Ishikawa (cell line): ENCODE measurements at regions not wholly inside any gene's neighbourhood (a gene's known extent, or its start where the extent isn't known, plus 50 kb on each side); places are given as distances from the start of the nearest gene placed in this dataset.

ENCODE experiments used
- CREB1 ChIP-seq: IDR thresholded peaks from 2 replicates; pipeline ENCODE4 v1.6.1; 2012; ENCODE audit warnings: low read depth
- EGR1 ChIP-seq: IDR thresholded peaks from 2 replicates; pipeline ENCODE4 v1.6.1; 2012
- EP300 ChIP-seq: IDR thresholded peaks from 2 replicates; pipeline ENCODE4 v1.6.1; 2012; ENCODE audit warnings: borderline replicate concordance
- FOXM1 ChIP-seq: IDR thresholded peaks from 2 replicates; pipeline ENCODE4 v1.6.1; 2012; ENCODE audit warnings: low read depth, borderline replicate concordance
- NFIC ChIP-seq: IDR thresholded peaks from 2 replicates; pipeline ENCODE4 v1.6.1; 2012
- RAD21 ChIP-seq: IDR thresholded peaks from 2 replicates; pipeline ENCODE4 v1.6.1; 2012; ENCODE audit warnings: low read depth
- TAF1 ChIP-seq: IDR thresholded peaks from 2 replicates; pipeline ENCODE4 v1.6.1; 2012; ENCODE audit warnings: low read depth, mild to moderate bottlenecking
- TCF12 ChIP-seq: IDR thresholded peaks from 2 replicates; pipeline ENCODE4 v1.6.1; 2012; ENCODE audit warnings: low read depth
- TEAD4 ChIP-seq: IDR thresholded peaks from 2 replicates; pipeline ENCODE4 v1.6.1; 2012
- YY1 ChIP-seq: IDR thresholded peaks from 2 replicates; pipeline ENCODE4 v1.6.1; 2012; ENCODE audit warnings: low read depth
- ZBTB7A ChIP-seq: IDR thresholded peaks from 2 replicates; pipeline ENCODE4 v1.6.1; 2012; ENCODE audit warnings: low read depth
- TF ChIP-seq, protein P1 (sequence below): IDR thresholded peaks from 2 replicates; pipeline ENCODE4 v1.6.1; 2012; ENCODE audit warnings: low read depth, mild to moderate bottlenecking

DNA sequence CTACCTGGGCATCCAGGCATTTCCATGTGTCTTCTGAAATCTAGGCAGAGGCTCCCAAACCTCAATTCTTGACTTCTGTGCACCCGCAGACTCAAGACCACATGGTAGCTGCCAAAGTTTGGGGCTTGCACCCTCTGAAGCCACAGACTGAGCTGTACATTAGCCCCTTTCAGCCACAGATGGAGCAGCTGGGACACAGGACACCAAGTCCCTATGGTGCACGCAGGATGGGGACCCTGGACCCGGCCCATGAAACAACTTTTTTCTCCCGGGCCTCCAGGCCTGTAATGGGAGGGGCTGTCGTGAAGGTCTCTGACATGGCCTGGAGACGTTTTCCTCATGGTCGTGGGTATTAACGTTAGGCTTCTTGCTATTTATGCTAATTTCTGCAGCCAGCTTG lies 330.0 kb downstream of the RERGL start:
- no peak for TF ChIP-seq EP300
- TF ChIP-seq, protein P1, sequence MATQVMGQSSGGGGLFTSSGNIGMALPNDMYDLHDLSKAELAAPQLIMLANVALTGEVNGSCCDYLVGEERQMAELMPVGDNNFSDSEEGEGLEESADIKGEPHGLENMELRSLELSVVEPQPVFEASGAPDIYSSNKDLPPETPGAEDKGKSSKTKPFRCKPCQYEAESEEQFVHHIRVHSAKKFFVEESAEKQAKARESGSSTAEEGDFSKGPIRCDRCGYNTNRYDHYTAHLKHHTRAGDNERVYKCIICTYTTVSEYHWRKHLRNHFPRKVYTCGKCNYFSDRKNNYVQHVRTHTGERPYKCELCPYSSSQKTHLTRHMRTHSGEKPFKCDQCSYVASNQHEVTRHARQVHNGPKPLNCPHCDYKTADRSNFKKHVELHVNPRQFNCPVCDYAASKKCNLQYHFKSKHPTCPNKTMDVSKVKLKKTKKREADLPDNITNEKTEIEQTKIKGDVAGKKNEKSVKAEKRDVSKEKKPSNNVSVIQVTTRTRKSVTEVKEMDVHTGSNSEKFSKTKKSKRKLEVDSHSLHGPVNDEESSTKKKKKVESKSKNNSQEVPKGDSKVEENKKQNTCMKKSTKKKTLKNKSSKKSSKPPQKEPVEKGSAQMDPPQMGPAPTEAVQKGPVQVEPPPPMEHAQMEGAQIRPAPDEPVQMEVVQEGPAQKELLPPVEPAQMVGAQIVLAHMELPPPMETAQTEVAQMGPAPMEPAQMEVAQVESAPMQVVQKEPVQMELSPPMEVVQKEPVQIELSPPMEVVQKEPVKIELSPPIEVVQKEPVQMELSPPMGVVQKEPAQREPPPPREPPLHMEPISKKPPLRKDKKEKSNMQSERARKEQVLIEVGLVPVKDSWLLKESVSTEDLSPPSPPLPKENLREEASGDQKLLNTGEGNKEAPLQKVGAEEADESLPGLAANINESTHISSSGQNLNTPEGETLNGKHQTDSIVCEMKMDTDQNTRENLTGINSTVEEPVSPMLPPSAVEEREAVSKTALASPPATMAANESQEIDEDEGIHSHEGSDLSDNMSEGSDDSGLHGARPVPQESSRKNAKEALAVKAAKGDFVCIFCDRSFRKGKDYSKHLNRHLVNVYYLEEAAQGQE = no peak
- no peak for TF ChIP-seq TCF12
- TF ChIP-seq FOXM1 = no peak
- TF ChIP-seq EGR1 = no peak
- no peak for TF ChIP-seq TAF1
- no peak for TF ChIP-seq NFIC
- TF ChIP-seq YY1 = no peak
- TF ChIP-seq ZBTB7A = no peak
- TF ChIP-seq CREB1 = no peak
- TF ChIP-seq RAD21 = no peak
- no peak for TF ChIP-seq TEAD4
